Calu3 (cell line): ENCODE measurements at regions not wholly inside any gene's neighbourhood (a gene's known extent, or its start where the extent isn't known, plus 50 kb on each side); places are given as distances from the start of the nearest gene placed in this dataset.

ENCODE experiments used
- BruUV-seq: library from RNA; stranded (reverse); fragments of 400-500 nt; replicated peaks from 2 replicates; lab custom pipeline; 2021; lab: Mats Ljungman, UMichigan
- CTCF ChIA-PET: fragments of 300-600 bp; sonication (Branson Sonifier 250); formaldehyde crosslinking; loops from one replicate; lab custom pipeline; 2022; ENCODE audit warnings: antibody characterized with exemption; lab: Charles Lee
- DNase-seq: peaks from one replicate; pipeline ENCODE4 v3.0.0; 2022
- H3K27ac Mint-ChIP-seq: one replicate; pipeline ENCODE4 v1.8.0; 2022; ENCODE audit warnings: mixed read lengths; ENCODE audit not compliant: unreplicated experiment
- H3K27me3 Mint-ChIP-seq: one replicate; pipeline ENCODE4 v1.8.0; 2022; ENCODE audit warnings: mixed read lengths; ENCODE audit not compliant: unreplicated experiment
- H3K36me3 Mint-ChIP-seq: one replicate; pipeline ENCODE4 v1.8.0; 2022; ENCODE audit warnings: mild to moderate bottlenecking, moderate library complexity, mixed read lengths; ENCODE audit not compliant: insufficient read depth, unreplicated experiment
- H3K4me1 Mint-ChIP-seq: one replicate; pipeline ENCODE4 v1.8.0; 2022; ENCODE audit warnings: mild to moderate bottlenecking, low read depth, mixed read lengths; ENCODE audit not compliant: unreplicated experiment
- H3K4me3 Mint-ChIP-seq: one replicate; pipeline ENCODE4 v1.8.0; 2022; ENCODE audit warnings: mild to moderate bottlenecking, low read depth, moderate library complexity, mixed read lengths; ENCODE audit not compliant: unreplicated experiment
- H3K9me3 Mint-ChIP-seq: one replicate; pipeline ENCODE4 v1.8.0; 2022; ENCODE audit warnings: low read depth, mixed read lengths; ENCODE audit not compliant: unreplicated experiment
- CTCF ChIP-seq: fragments of 200-600 bp; IDR thresholded peaks from one replicate; pipeline ENCODE4 v1.8.0; 2022; ENCODE audit warnings: antibody characterized with exemption; ENCODE audit not compliant: unreplicated experiment
- intact Hi-C: fragments of 100-400 bp; cut with micrococcal nuclease; formaldehyde crosslinking; loops from one replicate; pipeline ENCODE4 v1.10.0; 2022; ENCODE audit not compliant: unreplicated experiment

GRCh38 chr6:85166114-85166741, 283.7 kb upstream of the NT5E start:
- Mint-ChIP-seq H3K27me3 (peaks cover 7% of the 10 kb centered on the region), H3K27ac (no peak overlapping the region), H3K36me3 (no peaks in the 10 kb centered on the region), H3K4me1 (no peaks in the 10 kb centered on the region), H3K4me3 (no peak overlapping the region), H3K9me3 (no peaks in the 10 kb centered on the region)
- no peak for DNase-seq
- CTCF ChIA-PET, result no interaction called here
- intact Hi-C loops, result no loop called here
- no TSS peak for BruUV-seq
- TF ChIP-seq CTCF, result no peak

- no peak overlapping the region for H3K4me3 Mint-ChIP-seq
- no TSS peak for BruUV-seq
- CTCF ChIA-PET, result no interaction called here
- H3K27ac Mint-ChIP-seq, result no peak overlapping the region
- no peak for TF ChIP-seq CTCF
- peaks cover 7% of the 10 kb centered on the region for H3K27me3 Mint-ChIP-seq
- no peak for DNase-seq
- no peaks in the 10 kb centered on the region for H3K4me1 Mint-ChIP-seq
- H3K9me3 Mint-ChIP-seq, result no peaks in the 10 kb centered on the region
- H3K36me3 Mint-ChIP-seq, result no peaks in the 10 kb centered on the region
- intact Hi-C loops, result no loop called here
These were observed 286.5 kb upstream of the NT5E start for GRCh38 chr6:85163156-85164080.

DNA sequence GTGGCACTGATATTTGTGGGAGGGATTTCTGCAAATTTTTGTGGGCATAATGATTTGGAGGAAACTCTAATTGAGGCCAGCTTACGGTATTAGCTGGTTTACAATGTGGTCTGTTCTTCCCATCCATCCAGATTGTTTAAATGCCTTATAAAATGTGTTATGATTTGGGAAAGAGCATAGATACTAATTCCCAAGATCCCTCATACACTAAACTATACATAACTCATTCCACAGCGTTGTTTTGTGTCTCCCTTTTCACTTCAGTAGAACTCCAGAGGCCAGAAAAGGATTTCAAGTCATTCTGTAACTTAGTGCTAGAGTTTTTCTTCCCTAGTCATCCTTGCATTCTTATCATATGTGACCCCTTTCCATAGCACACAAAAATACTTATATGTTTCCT, 292.6 kb upstream of the NT5E start:
- no peaks in the 10 kb centered on the region for H3K27me3 Mint-ChIP-seq
- H3K4me3 Mint-ChIP-seq, result no peak overlapping the region
- H3K4me1 Mint-ChIP-seq, result no peaks in the 10 kb centered on the region
- no TSS peak for BruUV-seq
- CTCF ChIA-PET, result no interaction called here
- H3K27ac Mint-ChIP-seq, result no peak overlapping the region
- intact Hi-C loops, result no loop called here
- no peaks in the 10 kb centered on the region for H3K36me3 Mint-ChIP-seq
- H3K9me3 Mint-ChIP-seq, result no peaks in the 10 kb centered on the region
- DNase-seq, result no peak
- TF ChIP-seq CTCF, result no peak

DNA sequence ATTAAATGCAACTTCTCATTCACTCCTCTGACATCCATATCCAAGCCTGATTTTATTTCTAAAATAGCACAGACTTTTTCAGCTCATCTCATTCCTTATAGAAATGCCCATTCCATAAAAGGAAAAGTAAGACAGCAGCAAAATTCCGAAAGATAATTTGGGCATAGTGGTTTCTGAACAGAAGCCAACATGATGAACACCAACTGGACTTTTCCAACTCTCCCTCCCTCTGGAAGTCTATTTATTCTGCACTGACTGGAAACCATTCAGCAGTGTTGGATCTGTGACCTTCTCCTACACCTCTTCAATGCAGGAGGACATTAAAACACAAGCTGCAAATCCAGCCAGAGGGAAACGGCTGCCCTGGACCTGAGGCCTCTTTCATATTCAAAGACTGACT, 306.2 kb upstream of the NT5E start:
- peaks cover 19% of the 10 kb centered on the region for H3K27me3 Mint-ChIP-seq
- H3K27ac Mint-ChIP-seq, result no peak overlapping the region
- no peaks in the 10 kb centered on the region for H3K9me3 Mint-ChIP-seq
- no peak overlapping the region for H3K4me3 Mint-ChIP-seq
- TF ChIP-seq CTCF, result no peak
- no TSS peak for BruUV-seq
- CTCF ChIA-PET, result no interaction called here
- intact Hi-C loops, result no loop called here
- no peaks in the 10 kb centered on the region for H3K4me1 Mint-ChIP-seq
- no peak for DNase-seq
- H3K36me3 Mint-ChIP-seq, result no peaks in the 10 kb centered on the region
